ENCODE measurements at regions not wholly inside any gene's neighbourhood (a gene's known extent, or its start where the extent isn't known, plus 50 kb on each side); places are given as distances from the start of the nearest gene placed in this dataset.
"Not testable (repeated sequence)": the region's sequence is repeated elsewhere in the genome, so short reads cannot be mapped to it uniquely, and the experiment has no call there.

DNA sequence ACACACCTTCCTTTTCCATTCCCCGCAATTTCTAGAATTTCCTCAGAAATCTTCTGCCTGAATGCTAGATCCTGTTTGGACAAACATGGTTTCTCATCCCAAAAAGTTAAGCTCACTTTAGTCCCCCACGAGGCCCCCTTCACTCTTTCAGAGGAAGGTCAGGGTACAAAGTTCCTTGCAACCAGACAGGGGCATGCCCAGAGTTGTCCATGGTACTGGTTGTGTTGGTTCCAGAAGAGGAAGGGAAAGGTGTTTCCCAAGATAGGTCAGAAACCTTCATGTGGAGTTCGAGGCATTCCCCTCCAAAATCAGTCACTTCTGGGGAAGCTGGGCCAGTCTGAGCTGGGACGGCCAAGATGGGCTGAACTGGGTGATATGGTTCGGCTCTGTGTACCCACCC lies 167.6 kb upstream of the MAFB start:
- H3K36me3 Mint-ChIP-seq (ENCODE audit: insufficient read depth in 2 of 2) = no peaks in the 10 kb centered on the region
- ATAC-seq (replicated peaks in 1 of 2) (no peak), DNase-seq (no peak)
- H3K4me1 Mint-ChIP-seq (ENCODE audit: low read depth) = no peaks in the 10 kb centered on the region
- H3K27ac Mint-ChIP-seq = no peak overlapping the region
- H3K27me3 Mint-ChIP-seq (ENCODE audit: low read depth) = no peaks in the 10 kb centered on the region
- H3K4me3 Mint-ChIP-seq = no peak overlapping the region
- no peaks in the 10 kb centered on the region for H3K9me3 Mint-ChIP-seq

DNA sequence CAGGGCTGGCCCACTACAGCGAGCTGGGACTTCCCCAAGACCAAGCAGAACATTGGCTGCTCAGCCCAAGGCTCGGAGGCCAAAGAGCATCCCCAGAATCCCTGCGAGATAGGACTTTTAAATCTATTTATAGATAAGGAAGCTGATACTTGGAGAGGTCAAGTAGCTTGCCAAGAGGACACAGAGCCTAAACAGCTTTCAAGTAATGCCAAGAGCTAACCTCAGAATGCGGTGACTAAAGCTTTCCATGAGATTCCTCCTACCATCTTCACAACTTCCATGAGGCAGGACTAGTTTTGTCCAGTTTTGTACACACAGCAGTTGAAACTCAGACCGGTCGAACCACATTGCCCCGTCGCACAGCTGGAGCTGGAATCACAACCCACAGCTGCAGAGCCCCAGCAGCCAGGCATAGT lies 168.1 kb upstream of the TOP1 start:
- Mint-ChIP-seq H3K27ac (no peak overlapping the region), H3K9me3 (no peaks in the 10 kb centered on the region), H3K4me1 (ENCODE audit: low read depth) (no peaks in the 10 kb centered on the region), H3K27me3 (ENCODE audit: low read depth) (no peaks in the 10 kb centered on the region), H3K36me3 (ENCODE audit: insufficient read depth in 2 of 2) (no peaks in the 10 kb centered on the region), H3K4me3 (no peak overlapping the region)
- DNase-seq (no peak), ATAC-seq (replicated peaks in 1 of 2) (no peak)

DNA sequence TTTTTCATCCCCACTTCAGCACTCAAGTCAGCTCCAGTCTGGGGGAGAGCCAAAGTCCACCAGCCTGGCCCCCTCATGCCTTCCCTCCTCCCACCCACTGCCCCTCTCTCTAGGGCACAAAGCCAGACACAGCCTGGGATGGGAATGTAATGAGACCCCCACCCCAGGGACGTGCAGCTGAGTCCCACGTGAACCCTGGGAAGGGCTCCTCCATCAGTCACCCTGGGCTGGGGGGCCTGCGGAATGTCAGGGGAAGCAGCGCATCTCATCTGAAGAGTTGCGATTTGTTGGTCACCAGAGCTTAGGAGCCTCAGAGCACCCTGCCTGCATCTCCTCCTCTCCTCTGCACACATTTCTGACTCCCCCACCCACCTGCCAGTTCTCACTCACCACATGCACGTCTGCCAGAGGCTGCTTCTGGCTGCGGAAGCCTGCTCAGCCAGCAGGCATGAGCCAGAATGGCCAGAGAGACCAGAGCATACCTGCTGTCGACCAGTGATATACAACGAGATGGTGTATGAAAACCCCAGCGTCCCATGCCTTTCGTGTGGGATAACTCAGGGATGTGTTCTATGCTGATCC lies 167.1 kb upstream of the TOP1 start:
- no peaks in the 10 kb centered on the region for H3K36me3 Mint-ChIP-seq (ENCODE audit: insufficient read depth in 2 of 2)
- DNase-seq = no peak
- H3K4me3 Mint-ChIP-seq = no peak overlapping the region
- H3K9me3 Mint-ChIP-seq = no peaks in the 10 kb centered on the region
- H3K27ac Mint-ChIP-seq = no peak overlapping the region
- no peaks in the 10 kb centered on the region for H3K27me3 Mint-ChIP-seq (ENCODE audit: low read depth)
- ATAC-seq (replicated peaks in 1 of 2) = no peak
- no peaks in the 10 kb centered on the region for H3K4me1 Mint-ChIP-seq (ENCODE audit: low read depth)

DNA sequence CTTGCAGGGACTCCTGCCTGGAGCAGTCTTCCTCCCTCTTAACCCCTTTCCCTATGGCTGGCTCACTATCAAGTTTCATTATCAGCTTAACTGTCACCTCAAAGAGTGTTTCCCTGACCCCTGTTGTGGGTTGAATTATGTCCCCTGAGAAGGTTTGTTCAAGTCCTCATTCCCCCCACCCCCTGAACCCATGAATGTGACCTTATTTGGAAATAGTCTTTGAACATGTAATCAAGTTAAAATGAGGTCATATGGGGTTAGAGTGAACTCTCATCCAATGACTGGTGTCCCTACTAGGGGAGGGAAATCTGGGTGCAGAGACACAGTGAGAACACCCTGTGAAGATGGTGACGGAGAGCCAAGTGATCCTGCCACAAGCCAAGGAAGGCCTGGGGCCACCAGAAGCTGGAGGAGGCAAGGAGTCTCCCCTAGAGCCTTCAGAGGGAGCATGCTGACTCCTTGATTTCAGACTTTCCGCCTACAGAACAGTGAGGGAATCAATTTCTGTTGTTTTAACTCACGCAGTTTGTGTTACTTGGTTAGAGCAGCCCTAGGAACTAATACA lies 165.2 kb upstream of the TOP1 start:
- no peaks in the 10 kb centered on the region for H3K27me3 Mint-ChIP-seq (ENCODE audit: low read depth)
- ATAC-seq (replicated peaks in 1 of 2) (no peak), DNase-seq (no peak)
- H3K36me3 Mint-ChIP-seq (ENCODE audit: insufficient read depth in 2 of 2) = no peaks in the 10 kb centered on the region
- no peaks in the 10 kb centered on the region for H3K4me1 Mint-ChIP-seq (ENCODE audit: low read depth)
- H3K27ac Mint-ChIP-seq = no peak overlapping the region
- no peaks in the 10 kb centered on the region for H3K9me3 Mint-ChIP-seq
- H3K4me3 Mint-ChIP-seq = no peak overlapping the region

DNA sequence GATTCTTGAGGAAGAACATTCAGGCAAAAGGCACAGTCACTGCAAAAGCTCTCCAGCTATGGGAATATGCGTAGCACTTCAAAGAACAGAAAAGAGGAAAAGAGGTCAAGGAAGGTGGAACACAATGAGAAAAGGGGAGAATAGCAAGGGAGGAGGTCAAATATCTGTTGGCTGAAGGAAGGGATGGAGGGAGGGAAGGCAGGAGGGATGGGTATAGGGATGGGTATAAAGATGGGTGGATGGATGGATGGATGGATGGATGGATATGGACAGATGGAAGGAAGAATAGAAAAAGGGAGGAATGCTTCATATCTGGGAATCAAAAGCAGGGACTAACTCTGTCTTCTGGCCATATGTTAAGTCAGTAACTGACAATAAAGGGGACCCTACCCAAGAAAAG lies 164.2 kb upstream of the TOP1 start:
- no peak overlapping the region for H3K27ac Mint-ChIP-seq
- ATAC-seq (replicated peaks in 1 of 2) = no peak
- no peak for DNase-seq
- no peaks in the 10 kb centered on the region for H3K27me3 Mint-ChIP-seq (ENCODE audit: low read depth)
- H3K36me3 Mint-ChIP-seq (ENCODE audit: insufficient read depth in 2 of 2) = no peaks in the 10 kb centered on the region
- no peaks in the 10 kb centered on the region for H3K9me3 Mint-ChIP-seq
- no peaks in the 10 kb centered on the region for H3K4me1 Mint-ChIP-seq (ENCODE audit: low read depth)
- no peak overlapping the region for H3K4me3 Mint-ChIP-seq

DNA sequence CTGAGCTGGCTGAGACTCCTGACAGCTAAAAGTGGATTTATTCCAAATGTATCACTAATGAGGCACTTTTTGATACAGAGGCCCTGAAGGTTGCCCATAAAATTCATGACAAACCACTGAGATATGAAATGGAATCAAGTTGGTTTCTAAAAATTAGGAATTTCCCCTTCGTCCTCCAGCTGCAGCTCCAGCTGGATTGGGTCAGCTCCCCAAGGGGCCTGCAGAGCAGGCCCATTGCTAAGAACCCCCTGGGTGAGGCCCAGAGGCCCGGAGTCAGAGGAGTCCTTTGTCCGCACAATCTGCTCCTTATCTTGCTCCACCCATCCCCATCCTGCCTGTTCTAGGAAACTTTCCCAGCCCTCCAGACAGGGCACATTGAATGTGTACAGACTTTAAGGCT lies 163.5 kb upstream of the TOP1 start:
- Mint-ChIP-seq H3K4me1 (ENCODE audit: low read depth) (no peaks in the 10 kb centered on the region), H3K27ac (no peak overlapping the region), H3K9me3 (no peaks in the 10 kb centered on the region), H3K27me3 (ENCODE audit: low read depth) (no peaks in the 10 kb centered on the region), H3K4me3 (no peak overlapping the region), H3K36me3 (ENCODE audit: insufficient read depth in 2 of 2) (no peaks in the 10 kb centered on the region)
- DNase-seq (no peak), ATAC-seq (replicated peaks in 1 of 2) (no peak)

DNA sequence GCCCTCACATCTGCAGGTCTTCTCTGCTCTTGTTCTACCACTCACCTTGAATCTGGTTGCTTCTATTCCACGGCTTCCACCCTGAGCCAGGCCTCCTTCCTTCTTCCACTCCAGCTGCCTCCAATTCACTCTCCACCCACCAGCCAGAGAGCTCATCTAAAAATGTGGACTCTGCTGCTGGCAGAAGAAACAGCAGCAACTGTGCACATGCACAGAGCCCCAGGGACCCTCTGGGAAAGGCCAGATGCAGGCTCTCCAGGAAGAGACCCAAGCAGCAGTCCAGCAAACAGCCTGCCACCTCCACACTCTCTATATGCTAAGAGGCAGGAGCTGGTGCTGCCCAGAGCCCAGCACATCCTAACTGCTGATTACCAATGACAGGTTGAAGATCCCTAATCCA lies 162.6 kb upstream of the TOP1 start:
- Mint-ChIP-seq H3K9me3 (no peaks in the 10 kb centered on the region), H3K27me3 (ENCODE audit: low read depth) (no peaks in the 10 kb centered on the region), H3K4me1 (ENCODE audit: low read depth) (no peaks in the 10 kb centered on the region), H3K4me3 (no peak overlapping the region), H3K36me3 (ENCODE audit: insufficient read depth in 2 of 2) (no peaks in the 10 kb centered on the region), H3K27ac (no peak overlapping the region)
- no peak for ATAC-seq (replicated peaks in 1 of 2)
- DNase-seq = no peak

DNA sequence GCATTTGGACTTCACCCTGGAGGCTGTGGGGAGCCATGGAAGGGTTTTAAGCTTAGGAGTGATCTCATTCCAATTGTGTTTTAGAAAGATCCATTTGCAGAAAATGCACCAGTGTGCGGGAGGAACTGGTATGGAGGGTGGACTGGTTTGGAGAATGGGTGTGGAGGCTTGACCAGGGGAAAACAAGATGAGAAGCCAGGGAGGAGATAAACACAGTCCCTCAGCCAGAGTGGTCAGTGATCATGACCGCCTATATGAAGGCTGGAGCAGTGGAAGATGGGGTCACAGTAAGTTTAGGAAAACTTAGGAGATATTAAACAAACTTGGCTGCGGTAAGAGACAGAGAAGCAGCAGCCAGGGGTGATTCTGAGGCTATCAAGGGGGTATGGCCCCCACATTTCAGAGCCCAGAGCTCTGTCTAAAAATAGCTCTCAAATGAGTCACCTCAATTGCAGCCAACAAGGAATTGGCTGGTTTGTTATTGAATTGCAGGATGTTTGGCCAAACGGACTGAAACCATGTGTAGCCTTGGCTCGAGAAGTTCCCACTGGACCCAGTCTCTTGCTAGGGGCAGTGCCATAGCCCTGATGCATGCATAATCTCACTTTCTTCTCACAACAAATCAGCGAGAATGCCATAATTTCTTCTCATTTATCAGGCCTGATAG lies 159.9 kb upstream of the TOP1 start:
- no peaks in the 10 kb centered on the region for H3K27me3 Mint-ChIP-seq (ENCODE audit: low read depth)
- H3K4me1 Mint-ChIP-seq (ENCODE audit: low read depth) = no peaks in the 10 kb centered on the region
- no peak overlapping the region for H3K4me3 Mint-ChIP-seq
- no peaks in the 10 kb centered on the region for H3K36me3 Mint-ChIP-seq (ENCODE audit: insufficient read depth in 2 of 2)
- peaks cover 0 to 2% of the 10 kb centered on the region in 2 donors for H3K9me3 Mint-ChIP-seq
- DNase-seq (no peak), ATAC-seq (replicated peaks in 1 of 2) (no peak)
- H3K27ac Mint-ChIP-seq = no peak overlapping the region

DNA sequence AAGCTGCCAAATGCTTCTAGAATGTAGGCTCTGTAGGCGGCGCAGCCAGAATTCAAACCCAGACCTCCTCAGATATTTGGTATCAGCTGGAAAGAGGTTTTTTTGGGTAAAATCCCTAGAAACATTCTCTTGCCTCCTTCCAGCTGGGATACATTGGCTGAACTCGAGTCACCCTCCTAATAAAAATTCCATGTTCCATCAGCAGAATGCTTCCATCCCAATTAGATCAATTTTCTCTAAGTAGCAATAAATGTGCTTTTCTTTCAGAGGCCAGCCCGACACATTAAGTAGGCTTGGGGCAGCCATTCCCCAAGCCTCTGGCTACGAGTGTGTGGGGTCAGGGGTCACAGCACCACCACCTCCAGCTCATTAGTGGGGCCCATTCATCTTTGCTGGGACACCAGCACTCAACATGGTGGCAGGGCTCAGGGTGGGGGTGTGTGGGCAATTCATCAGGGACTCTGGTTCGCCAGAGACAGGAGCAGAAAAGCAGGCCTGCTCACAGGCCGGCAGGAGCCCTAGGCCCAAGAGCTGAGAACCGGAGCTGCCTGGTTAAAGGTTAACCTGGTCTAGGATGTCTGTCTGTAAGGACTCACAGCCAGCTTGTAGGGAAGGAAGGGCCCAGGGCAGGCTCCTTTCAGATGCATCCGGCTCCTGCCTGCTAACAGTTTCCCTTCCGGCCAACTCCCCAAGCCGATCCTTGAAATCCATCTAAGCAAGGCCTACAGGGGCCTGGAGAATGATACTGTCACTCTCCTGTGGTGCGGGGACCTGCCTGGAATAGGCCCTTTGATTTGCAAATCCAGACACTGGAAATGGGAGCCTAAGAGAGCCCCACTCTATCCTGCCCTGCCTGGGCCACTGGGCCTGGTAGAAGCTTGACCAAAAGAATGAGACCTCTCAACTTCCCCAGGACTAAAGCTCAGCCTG lies 159.1 kb upstream of the TOP1 start:
- peaks cover 0 to 2% of the 10 kb centered on the region in 2 donors for H3K9me3 Mint-ChIP-seq
- ATAC-seq (replicated peaks in 1 of 2) (no peak), DNase-seq (no peak)
- H3K4me1 Mint-ChIP-seq (ENCODE audit: low read depth) = no peaks in the 10 kb centered on the region
- H3K4me3 Mint-ChIP-seq = no peak overlapping the region
- no peaks in the 10 kb centered on the region for H3K27me3 Mint-ChIP-seq (ENCODE audit: low read depth)
- H3K27ac Mint-ChIP-seq = no peak overlapping the region
- no peaks in the 10 kb centered on the region for H3K36me3 Mint-ChIP-seq (ENCODE audit: insufficient read depth in 2 of 2)

DNA sequence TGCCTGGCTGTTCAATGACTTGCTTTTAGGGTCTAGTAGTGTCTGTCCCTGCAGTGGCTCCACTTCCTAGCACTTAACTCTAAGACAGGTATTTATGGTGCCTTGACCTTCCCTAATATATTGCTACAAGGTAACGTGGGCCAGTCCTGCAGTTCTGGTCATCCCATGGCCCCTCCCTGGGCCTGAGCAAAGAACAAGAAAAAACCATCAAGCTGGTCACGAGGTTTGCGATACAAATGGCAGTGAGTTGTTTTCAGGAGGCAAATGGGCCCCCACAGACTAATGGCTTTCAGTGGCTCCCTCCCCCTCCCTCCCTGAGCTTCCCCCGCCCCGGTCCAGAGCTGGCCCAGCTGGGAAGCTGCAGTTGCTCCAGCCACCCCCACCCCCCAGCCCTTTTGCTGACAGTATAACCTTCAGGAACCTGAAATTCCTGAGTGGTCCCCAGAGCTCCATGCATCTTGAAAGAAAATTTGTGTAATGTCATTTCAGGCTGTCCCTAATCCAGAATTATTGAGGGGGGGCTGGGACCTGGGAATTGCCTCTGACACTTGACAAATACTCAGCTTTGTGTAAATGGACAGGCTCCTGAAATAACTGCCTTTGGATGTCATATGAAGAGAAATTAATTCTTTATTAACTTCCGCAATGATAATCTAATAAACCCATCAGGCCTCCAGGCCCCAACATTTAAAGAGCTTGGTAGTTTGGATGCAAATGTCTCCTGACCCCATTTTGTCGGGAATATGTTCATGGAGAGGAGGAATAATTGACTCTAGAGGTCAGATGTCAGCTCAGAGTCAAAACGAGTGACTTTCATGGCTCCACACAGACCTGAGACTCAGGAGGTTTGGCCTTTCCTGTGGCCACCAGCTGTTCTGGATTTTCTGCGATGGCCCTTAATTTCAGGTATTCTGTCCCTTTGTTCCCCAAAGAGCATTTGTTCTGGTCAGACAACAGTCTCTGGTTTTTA lies 153.2 kb upstream of the TOP1 start:
- Mint-ChIP-seq H3K9me3 (peaks cover 0 to 8% of the 10 kb centered on the region in 2 donors), H3K4me3 (no peak overlapping the region), H3K36me3 (ENCODE audit: insufficient read depth in 2 of 2) (no peaks in the 10 kb centered on the region), H3K4me1 (ENCODE audit: low read depth) (no peaks in the 10 kb centered on the region), H3K27ac (no peak overlapping the region), H3K27me3 (ENCODE audit: low read depth) (no peaks in the 10 kb centered on the region)
- ATAC-seq (replicated peaks in 1 of 2) (no peak), DNase-seq (no peak)

DNA sequence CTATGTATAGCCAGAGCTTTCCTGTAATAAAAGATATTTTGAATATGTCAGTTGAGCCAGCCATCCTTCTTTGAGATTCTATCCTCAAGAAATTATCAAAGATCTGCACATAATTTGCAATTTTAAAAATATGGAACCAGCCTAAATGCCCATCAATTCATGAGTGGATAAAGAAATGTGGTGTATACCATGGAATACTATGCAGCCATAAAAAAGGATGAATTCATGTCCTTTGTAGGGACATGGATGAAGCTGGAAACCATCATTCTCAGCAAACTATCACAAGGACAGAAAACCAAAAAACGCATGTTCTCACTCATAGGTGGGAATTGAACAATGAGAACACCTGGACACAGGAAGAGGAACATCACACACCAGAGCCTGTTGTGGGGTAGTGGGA lies 150.5 kb upstream of the TOP1 start:
- H3K4me3 Mint-ChIP-seq; H3K9me3 Mint-ChIP-seq; H3K27me3 Mint-ChIP-seq (ENCODE audit: low read depth); H3K27ac Mint-ChIP-seq; DNase-seq; ATAC-seq (replicated peaks in 1 of 2); H3K36me3 Mint-ChIP-seq (ENCODE audit: insufficient read depth in 2 of 2): not testable (repeated sequence)
- peaks cover 15% of the 10 kb centered on the region for H3K4me1 Mint-ChIP-seq (ENCODE audit: low read depth)

DNA sequence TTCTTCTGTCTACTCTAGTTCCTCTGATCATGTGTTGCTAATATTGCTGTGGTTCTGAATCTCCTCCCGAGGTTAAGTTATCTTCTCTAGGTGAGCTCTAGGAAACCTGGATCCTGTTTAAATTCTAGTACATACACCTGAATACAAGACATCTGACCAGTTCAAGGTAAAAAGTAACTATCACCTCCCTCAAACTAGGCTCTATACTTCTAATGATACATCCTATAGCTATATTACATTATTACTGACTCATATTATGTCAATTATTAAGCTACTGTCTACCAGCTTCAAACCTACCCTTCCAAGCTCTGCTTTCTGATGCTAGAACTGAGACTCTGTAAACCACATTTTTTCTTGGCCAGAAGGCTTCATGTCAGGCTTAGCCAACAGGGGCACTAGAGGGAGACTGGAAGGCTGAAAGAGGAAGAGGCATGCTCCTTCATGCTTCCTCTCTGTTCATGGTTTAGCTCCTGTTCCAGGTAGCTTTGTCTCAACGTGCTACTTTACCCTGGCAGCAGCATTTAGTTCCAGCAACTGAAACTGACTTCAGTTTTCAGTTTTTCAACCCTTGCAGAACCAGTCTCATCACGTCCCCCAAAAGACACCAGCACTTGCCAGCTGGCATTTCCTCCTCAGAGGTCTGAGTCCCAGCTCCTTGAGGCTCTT lies 148.4 kb upstream of the TOP1 start:
- no peak for ATAC-seq (replicated peaks in 1 of 2)

More for the DNA sequence above, 148.4 kb upstream of the TOP1 start:
- H3K4me1 Mint-ChIP-seq (ENCODE audit: low read depth) = peaks cover 15% of the 10 kb centered on the region
- H3K9me3 Mint-ChIP-seq = peaks cover 4 to 9% of the 10 kb centered on the region in 2 donors
- H3K27me3 Mint-ChIP-seq (ENCODE audit: low read depth) = no peaks in the 10 kb centered on the region
- DNase-seq = no peak
- no peak overlapping the region for H3K4me3 Mint-ChIP-seq
- no peak overlapping the region for H3K27ac Mint-ChIP-seq
- H3K36me3 Mint-ChIP-seq (ENCODE audit: insufficient read depth in 2 of 2) = peaks cover 1 to 4% of the 10 kb centered on the region in 2 donors

Data from activated T-cell treated with anti-CD3 and anti-CD28 coated beads, Interleukin-2, amount 50 U/mL, for 72 hours (primary cell).